GM20431 (cell line): ENCODE measurements at regions not wholly inside any gene's neighbourhood (a gene's known extent, or its start where the extent isn't known, plus 50 kb on each side); places are given as distances from the start of the nearest gene placed in this dataset.

Experiments used
- in situ Hi-C: fragments of 300-500 bp; cut with MseI, MboI; formaldehyde crosslinking; loops from one replicate; pipeline ENCODE4 v1.15.0; 2020; ENCODE audit warnings: low sequenced_read_pairs; ENCODE audit not compliant: unreplicated experiment

GRCh38 chr4:181618038-181618618 lies 625.1 kb upstream of the TENM3 start:
- in situ Hi-C loops = no loop called here

DNA sequence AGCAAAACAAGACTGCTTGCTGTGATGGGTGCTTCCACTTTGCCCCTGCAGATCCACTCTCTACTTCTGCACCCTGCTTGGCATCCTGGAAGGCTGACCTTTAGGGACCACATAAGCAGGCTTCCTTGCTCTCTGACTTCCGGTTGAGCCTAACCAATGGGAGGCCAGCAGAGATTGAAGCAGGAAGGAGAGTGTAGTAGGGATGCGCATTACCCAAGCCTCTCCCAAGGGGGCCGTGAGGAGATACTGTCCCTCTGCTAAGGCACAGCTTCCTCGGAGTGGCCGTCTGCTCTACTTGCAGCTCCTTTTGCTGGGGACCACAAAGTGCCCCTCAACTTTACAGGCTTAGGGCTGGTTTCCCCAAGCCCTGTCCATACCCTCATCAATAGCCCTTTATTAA lies 624.3 kb upstream of the TENM3 start:
- in situ Hi-C loops = no loop called here

GRCh38 chr4:181619651-181620050 lies 623.6 kb upstream of the TENM3 start:
- in situ Hi-C loops = no loop called here

DNA sequence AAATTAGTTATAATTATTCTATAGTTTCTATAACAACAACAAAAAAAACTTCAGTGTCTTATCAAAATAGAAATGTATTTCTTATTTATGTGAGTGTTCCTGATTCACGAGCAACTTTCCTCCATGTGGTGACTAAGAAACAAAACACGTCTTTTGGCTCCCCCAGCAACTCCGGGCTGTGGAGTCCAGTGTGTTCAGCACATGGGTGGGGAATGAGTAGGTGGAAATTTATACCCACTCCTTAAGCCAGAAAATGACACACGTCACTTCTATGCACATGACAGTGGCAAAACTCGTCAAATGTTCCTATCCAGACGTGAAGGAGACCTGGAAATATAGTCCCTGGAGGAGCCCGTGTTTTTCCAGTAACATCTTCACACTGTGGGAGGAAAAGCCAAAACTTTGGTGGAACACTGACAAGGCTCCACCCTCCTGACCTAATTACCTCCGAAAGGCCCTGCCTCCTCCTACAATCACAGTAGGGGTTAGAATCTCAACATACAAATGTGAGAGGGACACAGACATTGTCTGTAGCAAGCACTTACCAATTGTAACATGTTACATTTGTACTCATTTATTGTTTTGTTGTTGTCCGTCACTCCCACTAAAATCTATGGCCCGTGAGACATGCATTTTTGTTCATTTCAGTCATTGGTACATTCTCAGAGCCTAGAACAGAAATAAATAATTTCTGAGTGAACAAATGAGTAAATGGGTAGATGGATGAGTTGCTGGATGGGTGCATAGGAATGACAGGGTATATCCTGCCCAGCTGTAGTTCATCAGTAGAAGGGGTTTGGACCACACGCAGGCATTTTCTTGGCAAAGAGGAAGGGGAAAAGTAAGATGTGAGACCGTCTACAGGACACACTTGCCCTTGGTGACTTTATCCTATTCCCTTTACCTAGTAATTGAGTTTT lies 605.8 kb upstream of the TENM3 start:
- in situ Hi-C loops = no loop called here

DNA sequence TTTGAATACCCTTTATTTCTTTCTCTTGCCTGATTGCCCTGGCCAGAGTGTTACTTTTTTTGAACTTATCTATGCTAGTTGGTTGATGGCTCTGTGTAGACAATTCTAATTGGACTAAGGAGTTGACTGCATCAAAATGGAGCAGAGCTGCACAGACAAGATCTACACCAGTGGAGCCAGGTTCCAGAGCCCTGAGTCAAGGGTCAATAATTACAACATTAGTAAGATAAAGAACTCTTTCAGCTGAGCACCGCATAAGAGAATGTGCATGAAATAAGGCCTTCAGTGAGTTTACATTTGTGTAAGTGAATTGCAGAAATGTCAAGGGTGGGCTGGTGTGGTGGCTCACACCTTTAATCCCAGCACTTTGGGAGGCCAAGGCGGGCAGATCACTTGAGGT lies 599.7 kb upstream of the TENM3 start:
- in situ Hi-C loops = no loop called here

DNA sequence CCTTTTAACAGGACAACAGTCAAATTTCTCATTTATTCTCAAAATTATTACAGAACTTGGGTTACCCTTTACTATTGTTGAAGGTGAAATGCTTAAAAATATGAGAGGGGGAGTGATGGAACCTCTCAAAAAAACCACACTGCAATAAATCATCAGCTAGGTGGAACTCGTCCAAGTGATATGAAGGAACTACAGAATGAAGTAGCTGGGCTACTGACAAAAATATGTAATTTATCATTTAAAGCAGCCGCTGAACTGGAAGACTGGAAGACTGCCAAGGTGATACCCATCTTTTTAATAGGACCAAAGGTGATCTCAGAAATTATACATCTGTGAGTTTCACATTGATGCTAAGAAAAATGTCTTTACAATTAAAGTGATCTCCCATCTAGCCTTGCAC lies 597.7 kb upstream of the TENM3 start:
- in situ Hi-C loops = no loop called here

- in situ Hi-C loops = no loop called here
Measured at GRCh38 chr4:181646864-181647263, 596.3 kb upstream of the TENM3 start.

DNA sequence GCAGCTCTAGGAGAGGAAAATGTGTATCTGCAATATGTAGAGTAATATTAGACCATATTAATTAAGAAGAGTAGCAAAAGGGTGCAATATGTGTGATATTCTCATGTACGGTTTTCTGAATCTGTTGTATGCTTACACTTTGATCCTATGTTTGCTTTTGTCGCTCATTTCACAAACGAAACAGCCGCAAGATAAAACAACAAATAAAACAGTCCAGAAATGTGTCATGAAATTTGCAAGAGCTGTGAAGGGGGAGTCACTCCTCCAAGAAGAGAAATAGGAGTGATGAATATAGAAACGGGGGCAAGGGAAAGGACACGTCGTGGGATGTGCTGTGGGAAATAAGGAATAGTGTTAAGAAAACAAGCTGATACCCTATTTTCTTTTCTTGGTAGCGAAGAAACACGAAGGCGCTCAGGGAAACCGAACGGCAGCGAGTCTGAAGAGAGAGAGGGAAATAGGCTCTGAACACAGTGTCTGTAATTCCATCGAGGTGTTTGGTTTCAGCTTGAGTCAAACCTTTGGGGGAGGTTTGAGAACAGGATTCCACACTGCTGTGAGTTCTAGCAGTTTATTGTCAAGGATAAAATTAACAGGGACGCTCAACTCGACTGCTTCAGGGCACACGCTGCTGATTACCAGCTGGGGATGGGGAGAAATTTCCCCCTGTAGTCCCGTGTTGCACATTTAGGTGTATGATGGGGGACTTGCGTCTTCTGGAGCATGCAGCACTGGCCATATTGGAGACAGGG lies 595.6 kb upstream of the TENM3 start:
- in situ Hi-C loops = no loop called here

DNA sequence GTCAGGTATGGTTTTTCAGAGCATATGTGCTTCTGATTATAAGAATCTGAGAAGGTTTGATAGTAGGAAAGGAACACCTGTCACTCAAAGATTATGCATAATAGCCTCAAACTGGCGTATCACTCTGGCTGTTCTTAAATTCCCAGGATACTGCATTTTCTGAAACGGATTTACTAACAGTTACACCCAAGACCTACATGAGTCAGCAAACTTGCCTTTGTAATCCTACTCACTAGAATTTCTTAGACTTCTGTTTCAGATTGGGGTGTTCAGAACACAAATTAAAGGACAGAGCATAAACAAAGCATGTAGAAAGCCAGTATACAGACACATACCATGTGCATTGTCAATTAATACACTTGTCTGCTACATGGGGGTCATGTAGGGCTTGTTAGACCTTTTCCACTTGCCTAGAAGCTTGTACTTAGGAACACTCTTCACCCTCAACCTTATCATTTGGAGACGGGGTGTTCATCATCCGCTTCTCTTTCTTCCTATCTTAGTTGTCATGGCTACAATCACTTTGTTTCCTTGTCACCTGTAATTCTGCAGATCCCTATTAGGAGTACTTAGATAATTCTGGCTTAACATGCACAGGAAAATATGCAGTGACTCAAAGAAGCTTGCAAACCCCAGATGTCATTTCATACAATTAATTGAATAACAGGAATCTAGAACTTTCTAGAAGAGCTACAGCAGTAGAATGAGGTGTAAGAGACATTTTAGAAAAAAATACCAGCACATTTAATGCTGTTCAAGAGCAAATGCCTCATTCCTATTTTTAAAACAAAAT lies 593.0 kb upstream of the TENM3 start:
- in situ Hi-C loops = no loop called here

- in situ Hi-C loops = no loop called here
Measured at GRCh38 chr4:181656748-181657147, 586.5 kb upstream of the TENM3 start.

DNA sequence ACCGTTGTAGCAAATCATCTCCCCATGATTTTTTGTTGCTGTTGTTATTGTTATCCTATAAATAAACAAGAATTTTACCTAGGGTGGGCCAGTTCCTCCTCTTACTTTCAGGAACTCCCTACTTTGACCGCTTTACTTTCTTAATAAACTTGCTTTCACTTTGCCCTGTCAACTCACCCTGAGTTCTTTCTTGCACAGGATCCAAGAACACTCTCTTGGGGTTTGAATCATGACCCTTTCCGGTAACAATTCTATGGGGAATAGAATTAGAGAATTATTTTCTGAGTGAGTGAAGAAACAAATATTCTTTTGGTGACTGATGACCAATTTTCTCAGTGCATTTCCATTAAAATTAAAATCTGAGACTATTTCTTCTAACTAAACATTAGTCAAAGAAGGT lies 584.0 kb upstream of the TENM3 start:
- in situ Hi-C loops = no loop called here

DNA sequence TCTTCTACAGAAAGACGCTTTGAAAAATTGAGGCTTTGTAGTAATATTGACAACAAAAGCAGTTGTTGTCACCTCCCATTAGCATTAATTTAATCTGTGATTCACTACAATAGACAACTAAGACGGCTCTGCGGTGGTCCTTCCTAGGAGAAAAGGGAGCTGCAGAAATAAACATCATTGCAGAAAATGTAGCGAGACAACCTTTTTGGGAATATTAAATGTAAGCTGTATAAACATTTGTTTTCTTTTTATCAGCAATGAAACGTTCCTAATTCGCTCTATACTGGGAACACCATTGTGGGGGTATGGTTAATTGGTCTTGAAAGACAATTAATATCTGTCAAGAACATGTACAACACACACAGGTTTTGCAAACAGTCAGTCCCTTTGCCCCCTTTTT lies 583.3 kb upstream of the TENM3 start:
- in situ Hi-C loops = no loop called here

- in situ Hi-C loops = no loop called here
Measured at GRCh38 chr4:181661090-181661489, 582.1 kb upstream of the TENM3 start.

GRCh38 chr4:181661923-181662322 lies 581.3 kb upstream of the TENM3 start:
- in situ Hi-C loops = no loop called here

GRCh38 chr4:181662383-181662782 lies 580.8 kb upstream of the TENM3 start:
- in situ Hi-C loops = no loop called here

- in situ Hi-C loops = no loop called here
Measured at GRCh38 chr4:181670506-181670905, 572.7 kb upstream of the TENM3 start.

GRCh38 chr4:181671672-181672071 lies 571.5 kb upstream of the TENM3 start:
- in situ Hi-C loops = no loop called here

DNA sequence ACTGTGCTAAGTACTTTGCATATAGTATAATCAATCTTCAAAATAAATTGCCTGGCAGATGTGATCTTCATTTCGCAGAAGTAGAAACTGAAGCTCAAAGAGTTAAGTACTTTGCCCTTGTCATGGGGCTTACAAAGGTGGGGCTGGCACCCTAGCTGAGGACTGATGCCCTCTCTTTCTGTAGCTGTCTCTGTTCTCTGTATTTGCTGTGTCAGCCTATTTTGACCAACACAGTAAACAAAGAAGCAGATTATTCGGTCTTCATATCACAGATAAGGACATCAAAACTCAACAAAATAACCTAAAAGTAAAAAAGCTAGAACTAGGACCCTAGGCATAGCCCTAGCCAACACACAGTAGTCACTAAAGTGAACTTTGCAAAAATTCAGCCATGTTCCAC lies 570.5 kb upstream of the TENM3 start:
- in situ Hi-C loops = no loop called here

GRCh38 chr4:181674315-181674875 lies 568.8 kb upstream of the TENM3 start:
- in situ Hi-C loops = no loop called here

DNA sequence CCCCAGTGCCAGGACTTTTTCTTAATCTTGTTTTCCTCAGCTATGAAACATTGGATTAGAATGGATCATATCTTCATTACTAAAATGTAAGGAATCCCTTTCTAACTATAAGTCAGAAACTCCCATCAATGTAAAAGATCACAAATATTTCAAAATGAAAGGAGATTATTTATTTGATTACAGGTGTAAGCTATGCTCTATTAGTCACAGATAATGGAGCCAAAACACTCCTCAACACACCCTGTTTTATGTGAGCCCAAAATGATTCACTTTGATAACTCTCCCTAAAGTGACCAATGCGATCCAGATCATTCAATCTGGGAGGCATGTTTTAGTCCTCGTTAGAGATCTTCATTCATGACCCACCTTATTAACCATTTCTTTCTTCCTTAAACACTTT lies 566.7 kb upstream of the TENM3 start:
- in situ Hi-C loops = no loop called here
